ENCODE measurements at regions not wholly inside any gene's neighbourhood (a gene's known extent, or its start where the extent isn't known, plus 50 kb on each side); places are given as distances from the start of the nearest gene placed in this dataset.

- DNase-seq (ENCODE audit: low spot score) (no peak), ATAC-seq (no peak)
- peaks cover 17% of the 10 kb centered on the region for H3K36me3 Mint-ChIP-seq
- H3K4me3 Mint-ChIP-seq, result no peak overlapping the region
- TF ChIP-seq ZNF671 (CRISPR knock-in tag; IDR thresholded peaks at IDR 0.05), result no peak
- POLR2A ChIA-PET, result no interaction called here
- H3K4me1 Mint-ChIP-seq, result peaks cover 3% of the 10 kb centered on the region; the same call in 1 of the 2 replicates
- no peaks in the 10 kb centered on the region for H3K27me3 Mint-ChIP-seq (ENCODE audit: low read depth)
- no peak overlapping the region for H3K27ac Mint-ChIP-seq
- CTCF ChIA-PET, result no interaction called here
- peaks cover 51% of the 10 kb centered on the region for H3K9me3 Mint-ChIP-seq
Measured at GRCh38 chr7:34552502-34552901, 105.5 kb upstream of the NPSR1 start.

- no peak for ATAC-seq
- ChIA-PET CTCF (no interaction called here), POLR2A (no interaction called here)
- H3K4me3 Mint-ChIP-seq, result no peak overlapping the region
- no peak for TF ChIP-seq TEAD4 (CRISPR knock-in tag; IDR thresholded peaks at IDR 0.05)
- TF ChIP-seq ZBTB43 (CRISPR knock-in tag; IDR thresholded peaks at IDR 0.05), result no peak
- no peak for TF ChIP-seq MXD4 (CRISPR knock-in tag; IDR thresholded peaks at IDR 0.05; ENCODE audit: borderline replicate concordance)
- TF ChIP-seq ZNF532 (CRISPR knock-in tag; IDR thresholded peaks at IDR 0.05; ENCODE audit: borderline replicate concordance), result no peak
- TF ChIP-seq E2F5 (CRISPR knock-in tag; IDR thresholded peaks at IDR 0.05), result no peak
- no peak for TF ChIP-seq SMAD3 (CRISPR knock-in tag; IDR thresholded peaks at IDR 0.05; ENCODE audit: borderline replicate concordance)
- no peak for TF ChIP-seq FOXP4 (CRISPR knock-in tag; IDR thresholded peaks at IDR 0.05)
- TF ChIP-seq SOX15 (CRISPR knock-in tag; IDR thresholded peaks at IDR 0.05), result no peak
- TF ChIP-seq E2F1 (CRISPR knock-in tag; IDR thresholded peaks at IDR 0.05), result no peak
- TF ChIP-seq IRF2 (CRISPR knock-in tag; IDR thresholded peaks at IDR 0.05; ENCODE audit: borderline replicate concordance, low read depth), result no peak
- TF ChIP-seq TCF7 (CRISPR knock-in tag; IDR thresholded peaks at IDR 0.05; ENCODE audit: low read depth), result no peak
- TF ChIP-seq ZNF138 (CRISPR knock-in tag; conservative IDR thresholded peaks at IDR 0.05), result no peak
- no peak for TF ChIP-seq E2F4 (CRISPR knock-in tag; IDR thresholded peaks at IDR 0.05; ENCODE audit: borderline replicate concordance, low read depth)
- TF ChIP-seq CTCF (IDR thresholded peaks at IDR 0.05), result no peak
- TF ChIP-seq ZSCAN18 (CRISPR knock-in tag; IDR thresholded peaks at IDR 0.05), result no peak
- TF ChIP-seq FOXK1 (CRISPR knock-in tag; IDR thresholded peaks at IDR 0.05), result no peak
- H3K36me3 Mint-ChIP-seq, result peaks cover 17% of the 10 kb centered on the region
- peaks cover 3% of the 10 kb centered on the region; the same call in 1 of the 2 replicates for H3K4me1 Mint-ChIP-seq
- no peaks in the 10 kb centered on the region for H3K27me3 Mint-ChIP-seq (ENCODE audit: low read depth)
- DNase-seq (ENCODE audit: low spot score), result no peak
- H3K27ac Mint-ChIP-seq, result no peak overlapping the region
- peaks cover 50% of the 10 kb centered on the region for H3K9me3 Mint-ChIP-seq
Measured at GRCh38 chr7:34558022-34558421, 100.0 kb upstream of the NPSR1 start.
